ENCODE measurements at regions not wholly inside any gene's neighbourhood (a gene's known extent, or its start where the extent isn't known, plus 50 kb on each side); places are given as distances from the start of the nearest gene placed in this dataset.
A peak's percentile ranks its signal among the peaks of the same experiment; 100 is the strongest.

GRCh38 chr14:66377574-66377973 is 108.6 kb upstream of the CCDC196 start:
- no peak for DNase-seq (ENCODE audit: insufficient read length, low spot score)
- FAIRE-seq = peak; percentile 26

GRCh38 chr14:66378712-66379505 is 107.3 kb upstream of the CCDC196 start:
- DNase-seq (ENCODE audit: insufficient read length, low spot score) (no peak), FAIRE-seq (peak; percentile 88)

- DNase-seq (ENCODE audit: insufficient read length, low spot score) = no peak
Observed at GRCh38 chr14:66380143-66380542, 106.0 kb upstream of the CCDC196 start.

GRCh38 chr14:66381755-66382154 is 104.4 kb upstream of the CCDC196 start:
- peak; percentile 90 for FAIRE-seq

More at GRCh38 chr14:66380143-66380542, 106.0 kb upstream of the CCDC196 start:
- FAIRE-seq = peak; percentile 91

GRCh38 chr14:66383257-66383656 is 102.9 kb upstream of the CCDC196 start:
- FAIRE-seq = no peak
- no peak for DNase-seq (ENCODE audit: insufficient read length, low spot score)

More at GRCh38 chr14:66381755-66382154, 104.4 kb upstream of the CCDC196 start:
- DNase-seq (ENCODE audit: insufficient read length, low spot score) = no peak

GRCh38 chr14:66383771-66384170 is 102.4 kb upstream of the CCDC196 start:
- DNase-seq (ENCODE audit: insufficient read length, low spot score) (no peak), FAIRE-seq (peak; percentile 96)

- FAIRE-seq (peak; percentile 92), DNase-seq (ENCODE audit: insufficient read length, low spot score) (no peak)
Observed at GRCh38 chr14:66388516-66388915, 97.7 kb upstream of the CCDC196 start.

- DNase-seq (ENCODE audit: insufficient read length, low spot score) (no peak), FAIRE-seq (no peak)
Observed at GRCh38 chr14:66389481-66389880, 96.7 kb upstream of the CCDC196 start.

GRCh38 chr14:66395300-66395699 is 90.9 kb upstream of the CCDC196 start:
- FAIRE-seq (peak; percentile 65), DNase-seq (ENCODE audit: insufficient read length, low spot score) (no peak)

GRCh38 chr14:66396164-66396563 is 90.0 kb upstream of the CCDC196 start:
- DNase-seq (ENCODE audit: insufficient read length, low spot score) = no peak
- peak; percentile 63 for FAIRE-seq

GRCh38 chr14:66398437-66398836 is 87.7 kb upstream of the CCDC196 start:
- no peak for FAIRE-seq
- no peak for DNase-seq (ENCODE audit: insufficient read length, low spot score)

GRCh38 chr14:66401449-66402095 is 84.6 kb upstream of the CCDC196 start:
- peak; percentile 96 for FAIRE-seq

GRCh38 chr14:66403183-66403582 is 83.0 kb upstream of the CCDC196 start:
- peak; percentile 59 for DNase-seq (ENCODE audit: insufficient read length, low spot score)

More at GRCh38 chr14:66401449-66402095, 84.6 kb upstream of the CCDC196 start:
- DNase-seq (ENCODE audit: insufficient read length, low spot score) = no peak

GRCh38 chr14:66404051-66404545 is 82.1 kb upstream of the CCDC196 start:
- FAIRE-seq (no peak), DNase-seq (ENCODE audit: insufficient read length, low spot score) (no peak)

More at GRCh38 chr14:66403183-66403582, 83.0 kb upstream of the CCDC196 start:
- FAIRE-seq = no peak

- DNase-seq (ENCODE audit: insufficient read length, low spot score) (no peak), FAIRE-seq (peak; percentile 91)
Observed at GRCh38 chr14:66405158-66405557, 81.0 kb upstream of the CCDC196 start.

- FAIRE-seq (no peak), DNase-seq (ENCODE audit: insufficient read length, low spot score) (no peak)
Observed at GRCh38 chr14:66413901-66414300, 72.3 kb upstream of the CCDC196 start.

- DNase-seq (ENCODE audit: insufficient read length, low spot score) (no peak), FAIRE-seq (no peak)
Observed at GRCh38 chr14:66414511-66414910, 71.7 kb upstream of the CCDC196 start.

- FAIRE-seq (peak; percentile 69), DNase-seq (ENCODE audit: insufficient read length, low spot score) (no peak)
Observed at GRCh38 chr14:66420251-66421006, 65.7 kb upstream of the CCDC196 start.

GRCh38 chr14:66421990-66422946 is 63.9 kb upstream of the CCDC196 start:
- DNase-seq (ENCODE audit: insufficient read length, low spot score) (no peak), FAIRE-seq (peak; percentile 95)

- DNase-seq (ENCODE audit: insufficient read length, low spot score) (no peak), FAIRE-seq (peak; percentile 98)
Observed at GRCh38 chr14:66425402-66425801, 60.8 kb upstream of the CCDC196 start.
